ENCODE measurements at regions not wholly inside any gene's neighbourhood (a gene's known extent, or its start where the extent isn't known, plus 50 kb on each side); places are given as distances from the start of the nearest gene placed in this dataset.

DNA sequence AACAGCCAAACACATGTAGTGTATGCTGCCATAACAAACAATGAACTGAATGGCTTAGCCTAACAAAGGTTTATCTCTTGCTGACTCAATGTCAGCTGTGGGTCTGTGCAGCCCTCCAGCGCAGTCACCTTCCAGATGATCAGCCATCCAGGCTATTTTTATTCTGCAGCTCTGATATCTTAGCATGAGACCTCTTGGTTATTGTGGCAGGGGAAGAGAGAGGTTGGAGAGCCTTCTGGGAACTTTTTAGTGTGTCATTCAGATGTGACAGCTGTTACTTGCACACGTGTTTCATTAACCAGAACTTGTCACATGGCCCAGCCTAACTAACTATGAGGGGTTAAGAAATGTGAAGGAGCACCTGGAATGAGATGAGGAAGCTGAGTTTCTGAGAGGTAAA, 202.5 kb downstream of the DHX35 start:
- no peak for DNase-seq

GRCh38 chr20:39163993-39164392, 201.8 kb downstream of the DHX35 start:
- no peak for DNase-seq

GRCh38 chr20:39161900-39162299, 199.8 kb downstream of the DHX35 start:
- DNase-seq, result no peak

- peak in 2 of 3 experiments; percentile 84 to 97 for DNase-seq
These were observed 193.8 kb downstream of the DHX35 start for GRCh38 chr20:39155971-39156370.

DNA sequence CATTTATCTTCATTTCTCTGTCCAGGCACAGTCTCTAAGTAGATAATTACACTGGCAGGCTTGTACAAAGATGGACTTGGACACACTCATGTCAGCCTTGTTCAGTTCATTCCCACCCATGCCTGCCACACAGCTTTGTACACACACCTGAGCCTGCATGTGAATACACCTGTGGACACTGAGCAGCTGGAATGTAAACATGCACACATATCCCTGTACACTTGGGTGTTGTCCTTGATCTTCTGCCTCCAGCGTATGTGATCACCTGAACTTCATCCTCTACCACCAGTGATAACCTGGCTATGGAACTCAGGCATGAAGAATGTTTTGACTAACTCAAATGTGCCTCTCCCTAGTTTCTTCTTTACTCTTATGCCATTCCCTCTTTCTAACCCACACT, 190.6 kb downstream of the DHX35 start:
- DNase-seq, result peak in 2 of 3 experiments; percentile 27 to 51

- peak in 2 of 3 experiments; percentile 53 to 79 for DNase-seq
These were observed 190.0 kb downstream of the DHX35 start for GRCh38 chr20:39152126-39152525.

- DNase-seq, result no peak
These were observed 188.4 kb downstream of the DHX35 start for GRCh38 chr20:39150501-39150900.

DNA sequence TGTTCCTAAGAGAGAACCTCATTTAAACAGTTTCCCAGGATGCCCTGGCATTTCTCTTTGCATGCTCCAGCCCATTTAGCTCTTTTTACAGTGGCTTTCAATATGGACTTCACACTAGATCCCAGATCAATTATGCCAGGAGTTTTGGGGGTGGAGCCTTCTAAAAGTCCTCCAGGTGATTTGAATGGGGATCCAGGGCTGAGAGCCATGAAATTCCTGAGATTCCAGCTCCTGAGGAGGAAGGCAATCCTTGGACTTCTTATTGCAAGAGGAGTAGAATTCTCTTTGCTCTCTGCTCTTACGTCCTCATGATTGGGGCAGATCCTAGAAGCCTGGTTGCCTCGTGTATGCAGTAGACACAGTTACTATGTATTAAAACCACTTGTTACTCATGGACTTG, 184.2 kb downstream of the DHX35 start:
- DNase-seq, result no peak

DNA sequence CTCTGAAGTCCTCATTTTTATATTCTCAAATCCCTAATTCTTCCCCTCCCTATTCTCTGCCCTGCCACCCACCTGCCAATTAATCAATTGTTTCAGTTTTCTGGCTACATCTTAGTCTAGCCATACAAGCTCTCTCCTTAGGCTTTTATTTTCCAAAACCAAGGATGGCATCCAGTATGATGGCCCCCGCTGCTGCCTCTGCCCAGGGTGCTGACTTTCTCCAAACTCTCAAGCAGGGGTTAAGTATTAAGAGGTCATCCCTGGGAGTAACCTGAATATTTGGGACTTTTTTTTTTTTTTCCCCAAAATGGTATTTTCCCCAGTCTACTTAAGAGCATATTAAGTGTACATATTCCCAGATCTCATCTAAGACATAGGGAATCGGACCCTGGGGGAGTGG, 183.8 kb downstream of the DHX35 start:
- no peak for DNase-seq

DNA sequence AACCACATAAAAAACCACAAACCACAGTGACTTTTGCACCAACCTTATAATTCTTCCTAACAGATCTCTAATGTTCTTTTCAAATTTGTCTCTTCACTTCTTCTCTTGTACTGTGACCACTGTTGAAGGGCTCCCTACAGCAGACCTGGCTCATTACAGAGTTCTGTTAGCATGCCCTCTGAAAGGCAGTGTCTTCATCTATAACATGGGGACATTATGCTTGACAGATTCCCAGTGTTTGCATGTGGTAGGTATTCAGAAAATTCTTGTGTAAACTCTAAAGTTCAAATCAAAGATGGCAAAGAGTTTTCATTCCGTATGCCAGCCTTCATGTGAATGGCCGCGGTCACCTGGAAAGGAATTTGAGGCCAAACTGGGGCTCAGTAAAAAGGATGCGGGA, 182.6 kb downstream of the DHX35 start:
- DNase-seq, result no peak

DNA sequence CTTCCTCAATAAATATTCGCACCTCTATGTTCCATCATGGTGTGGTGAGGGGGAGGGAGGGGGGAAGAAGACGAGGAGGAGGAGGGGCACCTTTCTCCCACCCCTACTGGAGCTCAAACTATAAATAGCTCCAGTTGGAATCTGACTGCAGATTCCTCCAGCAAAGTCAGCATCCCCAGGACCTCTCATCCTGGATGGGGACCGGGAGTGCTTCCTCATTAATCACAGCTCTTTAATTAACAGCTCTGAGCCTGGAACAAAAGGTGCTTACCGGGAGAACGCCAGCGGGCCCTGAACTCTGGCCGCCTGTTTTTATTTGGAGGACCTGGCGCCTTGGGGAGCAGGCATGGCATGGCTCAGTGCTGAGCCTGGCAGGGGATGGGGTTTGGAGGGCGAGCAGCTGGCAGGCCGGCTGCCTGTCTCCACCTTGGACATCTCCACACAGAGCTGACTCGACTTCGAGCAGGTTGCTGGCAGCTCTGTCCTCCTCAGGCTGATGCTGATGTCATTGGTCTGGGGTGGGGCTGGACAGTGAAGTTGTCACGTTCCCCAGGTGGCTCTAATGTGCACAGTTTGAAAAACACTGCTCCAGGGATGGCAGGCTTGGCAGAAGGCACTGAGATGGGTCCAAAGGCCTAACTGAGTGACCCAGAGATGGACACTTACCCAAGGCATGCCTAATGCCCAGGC, 180.4 kb downstream of the DHX35 start:
- DNase-seq, result peak in 2 of 3 experiments; percentile 76 to 92

DNA sequence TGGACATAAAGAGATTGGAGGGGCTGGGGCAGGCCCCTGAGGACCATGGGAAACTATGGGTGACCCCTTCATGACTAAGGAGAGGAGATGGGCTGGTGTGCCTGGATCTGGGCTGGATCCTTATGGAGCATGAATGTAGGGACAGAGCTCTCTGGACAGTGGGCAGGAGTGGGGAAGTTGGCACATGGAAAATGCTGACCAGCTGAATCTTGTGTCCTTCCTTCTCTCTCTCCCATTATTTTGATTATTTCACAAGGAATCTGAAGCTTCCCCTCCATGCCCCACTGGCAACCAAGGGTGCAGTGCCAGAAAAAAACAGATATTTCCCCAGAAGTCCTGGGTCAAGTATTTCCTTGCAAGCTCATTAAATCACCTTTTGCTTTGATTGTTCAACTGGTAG, 175.2 kb downstream of the DHX35 start:
- no peak for DNase-seq

DNA sequence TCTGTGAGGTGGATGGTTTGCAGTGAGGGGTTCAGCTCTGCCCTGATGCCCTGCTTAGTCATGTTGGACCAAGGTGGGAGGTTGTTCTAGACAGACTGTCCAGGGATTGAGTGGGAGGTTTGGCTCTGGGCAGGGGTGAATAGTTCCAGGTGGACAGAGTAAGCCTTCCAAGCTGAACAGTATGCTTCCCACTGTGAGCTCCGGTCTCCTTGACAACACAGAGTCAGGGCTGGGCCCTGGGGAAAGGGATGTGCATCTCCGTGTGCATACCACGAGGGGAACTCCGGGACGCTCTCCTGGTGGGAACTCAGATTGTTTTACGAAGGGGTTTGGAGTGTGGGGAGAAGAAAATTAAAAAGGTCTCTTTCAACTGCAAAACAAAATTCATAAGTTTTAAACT, 174.7 kb downstream of the DHX35 start:
- DNase-seq, result peak in 2 of 3 experiments; percentile 54 to 74

DNA sequence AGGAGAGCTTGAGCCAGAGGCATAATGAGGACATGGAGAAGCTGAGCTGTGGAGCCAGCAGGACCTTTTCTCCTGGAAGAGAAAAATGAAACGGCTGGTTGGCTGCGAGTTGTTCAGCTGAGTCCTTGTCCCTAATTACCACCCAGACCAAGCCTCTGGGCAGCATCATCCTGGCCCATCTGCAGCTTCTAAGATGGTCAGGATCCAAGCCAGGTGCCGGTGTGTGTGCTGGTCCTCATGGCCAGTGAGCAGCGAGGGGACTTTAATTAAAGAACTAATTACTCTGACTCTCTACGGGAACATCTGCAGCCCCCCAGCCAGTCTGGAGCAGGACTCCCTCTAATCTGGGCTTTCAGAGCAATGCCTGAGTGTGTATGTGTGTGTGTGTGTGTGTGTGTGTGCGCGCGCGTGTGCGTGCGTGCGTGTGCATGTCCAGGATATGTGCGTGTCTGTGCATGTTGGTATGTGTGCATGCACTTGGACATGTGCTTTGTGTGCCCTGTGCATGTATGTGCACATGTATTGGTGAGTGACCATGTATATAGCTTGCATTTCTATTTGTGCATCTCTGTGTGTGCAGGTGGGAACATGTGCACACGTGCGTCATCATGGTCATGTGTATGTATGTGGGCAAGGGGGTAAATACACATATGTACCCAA, 173.9 kb downstream of the DHX35 start:
- peak in 1 of 3 experiments; percentile 40 for DNase-seq

DNA sequence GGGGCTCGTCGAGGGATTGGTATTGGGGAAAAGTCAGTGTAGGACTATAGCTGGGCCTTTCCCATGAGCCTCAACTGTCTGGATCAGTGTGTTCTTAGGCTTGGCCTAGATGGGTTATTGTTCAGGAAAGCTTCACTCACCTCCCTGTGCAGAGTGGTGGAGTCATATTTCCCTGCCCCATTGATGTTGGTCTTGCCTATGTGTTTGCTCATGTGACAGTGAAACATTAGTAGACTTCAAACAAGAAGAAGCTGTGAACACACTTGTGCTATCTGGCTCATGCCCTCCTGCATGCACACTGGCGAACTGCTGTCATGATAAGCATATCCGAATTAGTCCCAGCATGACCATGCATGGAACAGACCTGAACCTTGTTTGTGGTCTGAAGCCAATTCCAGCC, 171.1 kb downstream of the DHX35 start:
- peak in 1 of 3 experiments; percentile 20 for DNase-seq

- DNase-seq, result no peak
These were observed 170.4 kb downstream of the DHX35 start for GRCh38 chr20:39132511-39132910.

GRCh38 chr20:39132093-39132492, 169.9 kb downstream of the DHX35 start:
- DNase-seq, result no peak

DNA sequence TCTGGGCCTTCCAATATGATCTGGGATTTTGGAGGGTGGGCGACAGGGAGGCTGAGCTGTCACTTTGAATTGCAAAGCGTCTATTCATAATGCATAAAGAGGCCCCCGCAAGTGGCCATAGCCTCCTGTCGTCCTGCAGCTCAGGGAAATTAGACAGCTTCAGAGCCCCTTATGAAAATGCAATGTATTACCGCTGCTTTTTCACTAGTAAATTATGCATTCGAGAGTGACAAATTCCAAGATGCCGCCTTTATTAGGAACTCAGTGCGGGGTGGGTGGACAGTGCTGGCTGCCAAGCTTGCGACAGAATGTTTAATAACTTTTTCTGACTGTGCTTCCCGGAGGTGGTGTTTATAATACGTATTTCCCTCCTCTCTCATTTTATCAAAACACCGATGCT, 168.5 kb downstream of the DHX35 start:
- no peak for DNase-seq

GRCh38 chr20:39129523-39129922, 167.4 kb downstream of the DHX35 start:
- no peak for DNase-seq

- no peak for DNase-seq
These were observed 161.9 kb downstream of the DHX35 start for GRCh38 chr20:39124064-39124463.

DNA sequence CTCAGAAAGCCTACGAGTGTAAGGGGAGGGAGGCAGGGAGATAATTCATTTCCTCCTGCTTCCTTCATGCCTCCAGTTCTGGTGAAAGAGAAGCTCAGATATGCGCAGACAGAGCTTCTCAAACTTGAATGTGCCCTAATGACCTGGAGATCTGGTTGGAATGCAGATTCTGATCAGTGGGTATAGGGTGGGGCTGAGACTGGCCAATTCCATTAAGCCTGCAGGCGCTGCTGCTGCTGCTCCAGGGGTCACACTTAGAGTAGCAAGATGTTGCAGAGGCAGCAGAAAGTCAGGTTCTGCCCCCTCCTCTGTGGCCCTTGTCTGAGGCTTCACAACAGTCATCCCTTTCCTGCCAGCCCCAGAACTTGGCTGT, 161.0 kb downstream of the DHX35 start:
- no peak for DNase-seq

- peak in 1 of 3 experiments; percentile 19 for DNase-seq
These were observed 155.3 kb downstream of the DHX35 start for GRCh38 chr20:39117491-39117890.

GRCh38 chr20:39116020-39116419, 153.9 kb downstream of the DHX35 start:
- DNase-seq, result no peak

GRCh38 chr20:39112178-39112743, 150.1 kb downstream of the DHX35 start:
- peak; percentile 57 to 94 (median 82) for DNase-seq
